H1 (cell line): ENCODE measurements at regions not wholly inside any gene's neighbourhood (a gene's known extent, or its start where the extent isn't known, plus 50 kb on each side); places are given as distances from the start of the nearest gene placed in this dataset.

Experiments used
- EZH2 ChIP-seq: fragments of 200-600 bp; sonication (generic); IDR thresholded peaks from 2 replicates; pipeline ENCODE4 v1.7.1; 2012; ENCODE audit warnings: low read depth, mild to moderate bottlenecking, moderate library complexity, low read length, inconsistent platforms; ENCODE audit not compliant: severe bottlenecking
- POLR2A ChIP-seq, 2 experiments: IDR thresholded peaks; 1 replicate in 1 of 2; 2 replicates in 1 of 2; pipeline ENCODE4 v1.6.1; 2011; ENCODE audit warnings: low read depth in 2 of 2, low read length in 2 of 2, mild to moderate bottlenecking in 2 of 2; ENCODE audit errors: control extremely low read depth in 1 of 2
- SIX5 ChIP-seq: IDR thresholded peaks from 2 replicates; pipeline ENCODE4 v1.6.1; 2011; ENCODE audit warnings: mild to moderate bottlenecking, low read depth, low read length
- TAF7 ChIP-seq: optimal IDR thresholded peaks from 2 replicates; pipeline ENCODE3; 2011; ENCODE audit warnings: low read depth, mild to moderate bottlenecking, inconsistent platforms, low read length, moderate library complexity, borderline replicate concordance
- TEAD4 ChIP-seq: IDR thresholded peaks from 2 replicates; pipeline ENCODE4 v1.6.1; 2012; ENCODE audit warnings: low read depth, low read length, inconsistent platforms, mixed read lengths
- USF2 ChIP-seq: IDR thresholded peaks from 2 replicates; pipeline ENCODE4 v1.6.1; 2011; ENCODE audit warnings: low read length, improper control_type of control experiment
- YY1 ChIP-seq: IDR thresholded peaks from 2 replicates; pipeline ENCODE4 v1.6.1; 2011; ENCODE audit warnings: low read depth, mild to moderate bottlenecking, low read length

- TF ChIP-seq YY1 (no peak), POLR2A (IDR thresholded peaks at IDR 0.05; ENCODE audit: control extremely low read depth in 1 of 2, low read depth in 2 of 2, low read length in 2 of 2) (no peak), TAF7 (no peak), SIX5 (no peak), USF2 (no peak), EZH2 (no peak), TEAD4 (no peak)
Measured at GRCh38 chr20:20834008-20834407, 121.6 kb upstream of the RALGAPA2 start.
